ENCODE measurements at regions not wholly inside any gene's neighbourhood (a gene's known extent, or its start where the extent isn't known, plus 50 kb on each side); places are given as distances from the start of the nearest gene placed in this dataset.

- no peak for FAIRE-seq
Observed at GRCh38 chr9:107213080-107213479, 70.0 kb upstream of the RAD23B start.

- FAIRE-seq = no peak
Observed at GRCh38 chr9:107213561-107214028, 69.5 kb upstream of the RAD23B start.

- no peak for FAIRE-seq
Observed at GRCh38 chr9:107214381-107214780, 68.7 kb upstream of the RAD23B start.

GRCh38 chr9:107214915-107215314 lies 68.2 kb upstream of the RAD23B start:
- FAIRE-seq = no peak

- no peak for FAIRE-seq
Observed at GRCh38 chr9:107215381-107215780, 67.7 kb upstream of the RAD23B start.

GRCh38 chr9:107216329-107216728 lies 66.8 kb upstream of the RAD23B start:
- no peak for FAIRE-seq

GRCh38 chr9:107218829-107219485 lies 64.1 kb upstream of the RAD23B start:
- no peak for FAIRE-seq

GRCh38 chr9:107219486-107220077 lies 63.5 kb upstream of the RAD23B start:
- FAIRE-seq = no peak

- FAIRE-seq = no peak
Observed at GRCh38 chr9:107221321-107221720, 61.8 kb upstream of the RAD23B start.

- FAIRE-seq = no peak
Observed at GRCh38 chr9:107222020-107222522, 61.0 kb upstream of the RAD23B start.

- no peak for FAIRE-seq
Observed at GRCh38 chr9:107223381-107223780, 59.7 kb upstream of the RAD23B start.

- no peak for FAIRE-seq
Observed at GRCh38 chr9:107224252-107224651, 58.8 kb upstream of the RAD23B start.

- no peak for FAIRE-seq
Observed at GRCh38 chr9:107226421-107226820, 56.7 kb upstream of the RAD23B start.

GRCh38 chr9:107227774-107228173 lies 55.3 kb upstream of the RAD23B start:
- FAIRE-seq = no peak

GRCh38 chr9:107228496-107229039 lies 54.5 kb upstream of the RAD23B start:
- FAIRE-seq = no peak

- no peak for FAIRE-seq
Observed at GRCh38 chr9:107229241-107229741, 53.8 kb upstream of the RAD23B start.

All from A204.1 (cell line).